Loucy (cell line): ENCODE measurements at regions not wholly inside any gene's neighbourhood (a gene's known extent, or its start where the extent isn't known, plus 50 kb on each side); places are given as distances from the start of the nearest gene placed in this dataset.

Source experiments
- EZH2phosphoT487 ChIP-seq: fragments of 200-600 bp; IDR thresholded peaks from 2 replicates; pipeline ENCODE4 v1.6.1; 2018; ENCODE audit warnings: antibody characterized with exemption, mild to moderate bottlenecking, moderate library complexity, borderline replicate concordance
- TF ChIP-seq, protein P1 (sequence below): fragments of 200-600 bp; sonication (generic); conservative IDR thresholded peaks from 2 replicates; pipeline ENCODE4 v1.5.1; 2014; ENCODE audit warnings: mild to moderate bottlenecking, antibody characterized with exemption, low read length

DNA sequence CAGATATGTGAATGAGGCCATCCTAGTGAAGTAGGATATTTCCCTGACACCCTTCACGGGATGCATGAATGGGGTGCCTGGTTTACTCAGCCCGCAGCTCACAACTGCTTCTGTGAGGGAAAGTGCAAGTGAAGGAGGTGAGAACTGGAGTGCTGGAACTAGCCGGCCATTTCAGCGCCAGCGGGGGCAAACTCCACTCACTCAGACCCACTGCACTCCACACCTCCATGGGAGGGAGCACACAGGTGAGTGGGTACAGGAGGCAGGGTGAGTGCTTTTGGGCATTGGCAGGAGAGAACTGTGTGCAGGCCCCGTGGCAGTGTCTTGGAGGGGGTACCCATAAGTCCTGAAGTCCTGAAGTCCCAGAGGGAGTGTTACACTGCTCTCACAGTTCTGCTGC, 1008.4 kb downstream of the SLC6A15 start:
- TF ChIP-seq, protein P1, sequence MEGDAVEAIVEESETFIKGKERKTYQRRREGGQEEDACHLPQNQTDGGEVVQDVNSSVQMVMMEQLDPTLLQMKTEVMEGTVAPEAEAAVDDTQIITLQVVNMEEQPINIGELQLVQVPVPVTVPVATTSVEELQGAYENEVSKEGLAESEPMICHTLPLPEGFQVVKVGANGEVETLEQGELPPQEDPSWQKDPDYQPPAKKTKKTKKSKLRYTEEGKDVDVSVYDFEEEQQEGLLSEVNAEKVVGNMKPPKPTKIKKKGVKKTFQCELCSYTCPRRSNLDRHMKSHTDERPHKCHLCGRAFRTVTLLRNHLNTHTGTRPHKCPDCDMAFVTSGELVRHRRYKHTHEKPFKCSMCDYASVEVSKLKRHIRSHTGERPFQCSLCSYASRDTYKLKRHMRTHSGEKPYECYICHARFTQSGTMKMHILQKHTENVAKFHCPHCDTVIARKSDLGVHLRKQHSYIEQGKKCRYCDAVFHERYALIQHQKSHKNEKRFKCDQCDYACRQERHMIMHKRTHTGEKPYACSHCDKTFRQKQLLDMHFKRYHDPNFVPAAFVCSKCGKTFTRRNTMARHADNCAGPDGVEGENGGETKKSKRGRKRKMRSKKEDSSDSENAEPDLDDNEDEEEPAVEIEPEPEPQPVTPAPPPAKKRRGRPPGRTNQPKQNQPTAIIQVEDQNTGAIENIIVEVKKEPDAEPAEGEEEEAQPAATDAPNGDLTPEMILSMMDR: no peak
- no peak for TF ChIP-seq EZH2phosphoT487
